ENCODE measurements at regions not wholly inside any gene's neighbourhood (a gene's known extent, or its start where the extent isn't known, plus 50 kb on each side); places are given as distances from the start of the nearest gene placed in this dataset.
A peak's percentile ranks its signal among the peaks of the same experiment; 100 is the strongest.

DNA sequence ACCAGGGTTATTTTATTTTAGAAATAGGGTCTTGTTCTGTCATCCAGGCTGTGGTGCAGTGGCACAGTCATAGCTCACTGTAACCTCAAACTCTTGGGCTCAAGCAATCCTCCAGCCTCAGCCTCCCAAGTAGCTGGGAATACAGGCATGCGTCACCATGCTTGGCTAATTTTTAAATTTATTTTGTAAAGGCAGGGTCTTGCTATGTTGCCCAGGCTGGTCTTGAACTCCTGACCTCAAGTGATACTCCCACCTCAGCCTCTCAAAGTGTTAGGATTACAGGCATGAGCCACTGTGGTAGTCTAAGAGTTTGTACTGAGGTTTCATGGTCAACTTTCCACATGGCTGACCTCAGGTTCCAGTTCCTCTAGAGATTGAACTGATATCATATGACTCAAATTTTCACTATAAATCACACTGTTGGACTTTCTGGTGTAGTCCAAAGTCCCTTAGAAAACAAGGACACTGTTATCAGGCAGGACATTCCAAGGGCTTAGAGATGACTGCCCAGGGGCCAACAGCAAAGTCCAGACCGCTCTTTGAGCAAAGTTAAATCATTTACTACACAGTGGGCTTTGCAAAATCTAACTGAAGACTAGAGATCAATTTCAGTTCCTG is 82.0 kb upstream of the MEX3C start:
- no peaks in the 10 kb centered on the region for H3K9me3 ChIP-seq (replicated peaks; ENCODE audit: control insufficient read depth, insufficient read depth, low read depth, low read length)
- POLR2A ChIA-PET: interaction anchor here (0.5 kb wide), 1 partner anchor 14 kb away, joined by 3 read pairs; no protein-coding TSS in a partner anchor
- no peak overlapping the region for H2AFZ ChIP-seq (ENCODE audit: low read depth, low read length)
- TF ChIP-seq MEIS2 (IDR thresholded peaks at IDR 0.05; ENCODE audit: partially characterized antibody): peak; percentile 43
- TF ChIP-seq ZNF3 (CRISPR knock-in tag; IDR thresholded peaks at IDR 0.05): no peak
- TF ChIP-seq, protein P1, sequence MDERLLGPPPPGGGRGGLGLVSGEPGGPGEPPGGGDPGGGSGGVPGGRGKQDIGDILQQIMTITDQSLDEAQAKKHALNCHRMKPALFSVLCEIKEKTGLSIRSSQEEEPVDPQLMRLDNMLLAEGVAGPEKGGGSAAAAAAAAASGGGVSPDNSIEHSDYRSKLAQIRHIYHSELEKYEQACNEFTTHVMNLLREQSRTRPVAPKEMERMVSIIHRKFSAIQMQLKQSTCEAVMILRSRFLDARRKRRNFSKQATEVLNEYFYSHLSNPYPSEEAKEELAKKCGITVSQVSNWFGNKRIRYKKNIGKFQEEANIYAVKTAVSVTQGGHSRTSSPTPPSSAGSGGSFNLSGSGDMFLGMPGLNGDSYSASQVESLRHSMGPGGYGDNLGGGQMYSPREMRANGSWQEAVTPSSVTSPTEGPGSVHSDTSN (CRISPR knock-in tag; IDR thresholded peaks at IDR 0.05; ENCODE audit: low read depth): no peak
- TF ChIP-seq, protein P1 (tag; conservative IDR thresholded peaks at IDR 0.05; ENCODE audit: low read depth): peak; percentile 40; the same call in 1 of the 2 replicates
- TF ChIP-seq, protein P2, sequence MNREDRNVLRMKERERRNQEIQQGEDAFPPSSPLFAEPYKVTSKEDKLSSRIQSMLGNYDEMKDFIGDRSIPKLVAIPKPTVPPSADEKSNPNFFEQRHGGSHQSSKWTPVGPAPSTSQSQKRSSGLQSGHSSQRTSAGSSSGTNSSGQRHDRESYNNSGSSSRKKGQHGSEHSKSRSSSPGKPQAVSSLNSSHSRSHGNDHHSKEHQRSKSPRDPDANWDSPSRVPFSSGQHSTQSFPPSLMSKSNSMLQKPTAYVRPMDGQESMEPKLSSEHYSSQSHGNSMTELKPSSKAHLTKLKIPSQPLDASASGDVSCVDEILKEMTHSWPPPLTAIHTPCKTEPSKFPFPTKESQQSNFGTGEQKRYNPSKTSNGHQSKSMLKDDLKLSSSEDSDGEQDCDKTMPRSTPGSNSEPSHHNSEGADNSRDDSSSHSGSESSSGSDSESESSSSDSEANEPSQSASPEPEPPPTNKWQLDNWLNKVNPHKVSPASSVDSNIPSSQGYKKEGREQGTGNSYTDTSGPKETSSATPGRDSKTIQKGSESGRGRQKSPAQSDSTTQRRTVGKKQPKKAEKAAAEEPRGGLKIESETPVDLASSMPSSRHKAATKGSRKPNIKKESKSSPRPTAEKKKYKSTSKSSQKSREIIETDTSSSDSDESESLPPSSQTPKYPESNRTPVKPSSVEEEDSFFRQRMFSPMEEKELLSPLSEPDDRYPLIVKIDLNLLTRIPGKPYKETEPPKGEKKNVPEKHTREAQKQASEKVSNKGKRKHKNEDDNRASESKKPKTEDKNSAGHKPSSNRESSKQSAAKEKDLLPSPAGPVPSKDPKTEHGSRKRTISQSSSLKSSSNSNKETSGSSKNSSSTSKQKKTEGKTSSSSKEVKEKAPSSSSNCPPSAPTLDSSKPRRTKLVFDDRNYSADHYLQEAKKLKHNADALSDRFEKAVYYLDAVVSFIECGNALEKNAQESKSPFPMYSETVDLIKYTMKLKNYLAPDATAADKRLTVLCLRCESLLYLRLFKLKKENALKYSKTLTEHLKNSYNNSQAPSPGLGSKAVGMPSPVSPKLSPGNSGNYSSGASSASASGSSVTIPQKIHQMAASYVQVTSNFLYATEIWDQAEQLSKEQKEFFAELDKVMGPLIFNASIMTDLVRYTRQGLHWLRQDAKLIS (CRISPR knock-in tag; IDR thresholded peaks at IDR 0.05): no peak
- peak; percentile 56 for TF ChIP-seq FOSL1 (tag; conservative IDR thresholded peaks at IDR 0.05)
- peak; percentile 96 for TF ChIP-seq ZNF766 (CRISPR knock-in tag; conservative IDR thresholded peaks at IDR 0.05)
- TF ChIP-seq NR2C2 (CRISPR knock-in tag; IDR thresholded peaks at IDR 0.05): no peak
- TF ChIP-seq NR2C2 (tag; IDR thresholded peaks at IDR 0.05): peak; percentile 49; the same call in 1 of the 2 replicates
- no TSS peak for BruUV-seq (replicated peaks)
- no peak overlapping the region for H3K4me3 ChIP-seq
- in situ Hi-C loops (cut with MboI) (no loop called here), intact Hi-C loops (cut with micrococcal nuclease) (loop anchor here (10.0 kb wide), 1 partner anchor 95 kb away; no protein-coding TSS in a partner anchor)
- H3K9ac ChIP-seq (ENCODE audit: insufficient read depth in 1 of 2, low read depth in 2 of 2, low read length in 2 of 2): no peak overlapping the region
- DNase-seq (ENCODE audit: extremely low read depth in 1 of 4, low spot score in 3 of 4) (no peak), ATAC-seq (no peak), FAIRE-seq (no peak)
- no peaks in the 10 kb centered on the region for H3K79me2 ChIP-seq (ENCODE audit: control insufficient read depth, insufficient read depth, low read length)
- no peak overlapping the region for H3K4me2 ChIP-seq (ENCODE audit: insufficient read depth, low read length)
- no peak overlapping the region for H3K27ac ChIP-seq (ENCODE audit: extremely low read depth, low read depth, low read length)
- CTCF ChIA-PET (ENCODE audit: low intra/inter-chr PET ratio): no interaction called here
- H3K27me3 ChIP-seq (ENCODE audit: control insufficient read depth in 2 of 2, insufficient read depth in 2 of 2, low read length in 2 of 2): no peaks in the 10 kb centered on the region; a peak in 1 of 5 replicates
- H4K20me1 ChIP-seq (replicated peaks; ENCODE audit: control insufficient read depth, insufficient read depth, low read length): no peaks in the 10 kb centered on the region
- 0% methylated on average over 2 of the region's 2 CpGs for WGBS (ENCODE audit: insufficient coverage, low coverage, missing lambda C conversion rate)
- H3K36me3 ChIP-seq (ENCODE audit: control insufficient read depth, insufficient read depth, low read length): no peaks in the 10 kb centered on the region
- H3K4me1 ChIP-seq (replicated peaks in 1 of 2; ENCODE audit: control insufficient read depth in 2 of 2, insufficient read depth in 2 of 2, low read length in 2 of 2): no peaks in the 10 kb centered on the region; a peak in 1 of 5 replicates
- no peaks in the 10 kb centered on the region for H3K9me1 ChIP-seq (ENCODE audit: control insufficient read depth, insufficient read depth, low read length)

Data from K562 (cell line).